Ishikawa (cell line): ENCODE measurements at regions not wholly inside any gene's neighbourhood (a gene's known extent, or its start where the extent isn't known, plus 50 kb on each side); places are given as distances from the start of the nearest gene placed in this dataset.

ENCODE experiments used
- CEBPB ChIP-seq: IDR thresholded peaks from 2 replicates; pipeline ENCODE4 v1.6.1; 2012
- CREB1 ChIP-seq: IDR thresholded peaks from 2 replicates; pipeline ENCODE4 v1.6.1; 2012; ENCODE audit warnings: low read depth
- EGR1 ChIP-seq: IDR thresholded peaks from 2 replicates; pipeline ENCODE4 v1.6.1; 2012
- FOXM1 ChIP-seq: IDR thresholded peaks from 2 replicates; pipeline ENCODE4 v1.6.1; 2012; ENCODE audit warnings: low read depth, borderline replicate concordance
- MAX ChIP-seq: IDR thresholded peaks from 2 replicates; pipeline ENCODE4 v1.6.1; 2012
- NFIC ChIP-seq: IDR thresholded peaks from 2 replicates; pipeline ENCODE4 v1.6.1; 2012
- REST ChIP-seq: IDR thresholded peaks from 2 replicates; pipeline ENCODE4 v1.6.1; 2012; ENCODE audit warnings: low read depth, mild to moderate bottlenecking
- TAF1 ChIP-seq: IDR thresholded peaks from 2 replicates; pipeline ENCODE4 v1.6.1; 2012; ENCODE audit warnings: low read depth, mild to moderate bottlenecking
- TEAD4 ChIP-seq: IDR thresholded peaks from 2 replicates; pipeline ENCODE4 v1.6.1; 2012
- USF1 ChIP-seq: IDR thresholded peaks from 2 replicates; pipeline ENCODE4 v1.6.1; 2012
- YY1 ChIP-seq: IDR thresholded peaks from 2 replicates; pipeline ENCODE4 v1.6.1; 2012; ENCODE audit warnings: low read depth
- ZBTB7A ChIP-seq: IDR thresholded peaks from 2 replicates; pipeline ENCODE4 v1.6.1; 2012; ENCODE audit warnings: low read depth

- no peak for TF ChIP-seq EGR1
- no peak for TF ChIP-seq CEBPB
- no peak for TF ChIP-seq REST
- no peak for TF ChIP-seq YY1
- TF ChIP-seq USF1, result no peak
- TF ChIP-seq NFIC, result no peak
- no peak for TF ChIP-seq TEAD4
- TF ChIP-seq CREB1, result no peak
- TF ChIP-seq TAF1, result no peak
- TF ChIP-seq MAX, result no peak
- no peak for TF ChIP-seq FOXM1
- no peak for TF ChIP-seq ZBTB7A
These were observed 150.0 kb upstream of the BET1 start for GRCh38 chr7:94154182-94154581.
